Esophagus squamous epithelium (tissue), 4 donors: ENCODE measurements at regions not wholly inside any gene's neighbourhood (a gene's known extent, or its start where the extent isn't known, plus 50 kb on each side); places are given as distances from the start of the nearest gene placed in this dataset.

Experiments used
- POLR2A ChIP-seq, 4 donors: fragments of 450-650 bp; IDR thresholded peaks; one replicate each; pipeline ENCODE4 v1.6.1; 2017; ENCODE audit warnings: antibody characterized with exemption in 4 of 4, mild to moderate bottlenecking in 4 of 4, moderate library complexity in 3 of 4
- TF ChIP-seq, protein P1 (sequence below), 6 experiments: fragments of 450-650 bp in 4 of 6; fragments of 200-600 bp in 2 of 6; sonication (generic) in 2 of 6; IDR thresholded peaks; one replicate each; pipeline ENCODE4 v1.5.1; 2016 to 2019; ENCODE audit warnings: antibody characterized with exemption in 6 of 6, mild to moderate bottlenecking in 4 of 6, moderate library complexity in 4 of 6

DNA sequence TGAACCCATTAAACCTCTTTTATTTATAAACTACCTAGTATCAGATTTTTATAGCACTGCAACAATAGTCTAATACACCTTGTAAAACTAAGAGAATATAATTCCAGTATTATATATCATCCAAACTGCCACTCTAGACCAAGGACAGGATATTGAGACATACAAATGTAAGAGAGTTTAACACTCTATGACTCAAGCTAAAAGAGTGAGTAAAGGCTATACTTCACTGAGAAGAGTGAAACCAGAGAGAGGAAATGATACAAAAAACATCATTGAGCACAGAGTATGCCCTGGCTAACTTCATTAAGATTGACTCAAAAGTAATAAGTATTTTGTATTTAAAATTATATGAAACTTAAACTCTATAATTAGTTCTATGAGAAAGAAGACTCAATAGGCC is 1951.9 kb upstream of the SEL1L start:
- TF ChIP-seq, protein P1, sequence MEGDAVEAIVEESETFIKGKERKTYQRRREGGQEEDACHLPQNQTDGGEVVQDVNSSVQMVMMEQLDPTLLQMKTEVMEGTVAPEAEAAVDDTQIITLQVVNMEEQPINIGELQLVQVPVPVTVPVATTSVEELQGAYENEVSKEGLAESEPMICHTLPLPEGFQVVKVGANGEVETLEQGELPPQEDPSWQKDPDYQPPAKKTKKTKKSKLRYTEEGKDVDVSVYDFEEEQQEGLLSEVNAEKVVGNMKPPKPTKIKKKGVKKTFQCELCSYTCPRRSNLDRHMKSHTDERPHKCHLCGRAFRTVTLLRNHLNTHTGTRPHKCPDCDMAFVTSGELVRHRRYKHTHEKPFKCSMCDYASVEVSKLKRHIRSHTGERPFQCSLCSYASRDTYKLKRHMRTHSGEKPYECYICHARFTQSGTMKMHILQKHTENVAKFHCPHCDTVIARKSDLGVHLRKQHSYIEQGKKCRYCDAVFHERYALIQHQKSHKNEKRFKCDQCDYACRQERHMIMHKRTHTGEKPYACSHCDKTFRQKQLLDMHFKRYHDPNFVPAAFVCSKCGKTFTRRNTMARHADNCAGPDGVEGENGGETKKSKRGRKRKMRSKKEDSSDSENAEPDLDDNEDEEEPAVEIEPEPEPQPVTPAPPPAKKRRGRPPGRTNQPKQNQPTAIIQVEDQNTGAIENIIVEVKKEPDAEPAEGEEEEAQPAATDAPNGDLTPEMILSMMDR (IDR thresholded peaks at IDR 0.05): no peak
- no peak for TF ChIP-seq POLR2A (IDR thresholded peaks at IDR 0.05)
